SU-DHL-6 (cell line): ENCODE measurements at regions not wholly inside any gene's neighbourhood (a gene's known extent, or its start where the extent isn't known, plus 50 kb on each side); places are given as distances from the start of the nearest gene placed in this dataset.

Experiments
- CTCF ChIP-seq: fragments of 200-600 bp; sonication (generic); IDR thresholded peaks from one replicate; pipeline ENCODE4 v1.5.1; 2017; ENCODE audit warnings: antibody characterized with exemption, mild to moderate bottlenecking, low read length, moderate library complexity; ENCODE audit not compliant: insufficient read depth, poor library complexity, severe bottlenecking
- EZH2phosphoT487 ChIP-seq: fragments of 200-600 bp; sonication (generic), shearing (Covaris generic); conservative IDR thresholded peaks from 2 replicates; pipeline ENCODE4 v1.6.1; 2018; ENCODE audit warnings: mild to moderate bottlenecking, antibody characterized with exemption, low read length, moderate library complexity, mixed read lengths

DNA sequence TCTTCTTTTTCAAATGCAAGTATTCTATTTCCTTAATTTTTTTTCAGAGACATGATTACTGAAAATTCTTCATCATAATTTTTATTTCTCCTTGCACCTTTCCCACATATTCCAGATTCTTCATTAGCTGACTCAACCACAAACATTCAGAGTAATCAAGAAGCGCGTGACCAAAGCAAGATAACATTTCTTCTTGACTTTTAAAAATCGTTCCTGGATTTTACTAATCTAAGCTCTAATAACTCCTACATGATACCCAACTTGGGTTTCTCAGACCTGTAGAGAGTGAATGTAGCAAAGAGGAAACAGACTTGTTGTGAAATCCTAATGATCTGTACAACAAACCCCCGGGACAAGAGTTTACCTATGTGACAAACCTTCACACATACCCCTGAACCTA, 615.0 kb downstream of the TMA16 start:
- TF ChIP-seq CTCF (no peak), EZH2phosphoT487 (no peak)
